ENCODE measurements at regions not wholly inside any gene's neighbourhood (a gene's known extent, or its start where the extent isn't known, plus 50 kb on each side); places are given as distances from the start of the nearest gene placed in this dataset.
A peak's percentile ranks its signal among the peaks of the same experiment; 100 is the strongest.

- H3K9me3 Mint-ChIP-seq, result no peaks in the 10 kb centered on the region
Measured at GRCh38 chr2:20557635-20558034, 93.3 kb downstream of the HS1BP3 start.

GRCh38 chr2:20558391-20559150 lies 92.3 kb downstream of the HS1BP3 start:
- Mint-ChIP-seq H3K27ac (no peak overlapping the region), H3K4me1 (peaks cover 6% of the 10 kb centered on the region), H3K27me3 (peaks cover 10% of the 10 kb centered on the region), H3K9me3 (no peaks in the 10 kb centered on the region), H3K36me3 (ENCODE audit: low read depth) (no peaks in the 10 kb centered on the region), H3K4me3 (no peak overlapping the region)
- no peak for ATAC-seq (replicated peaks)

More at GRCh38 chr2:20557635-20558034, 93.3 kb downstream of the HS1BP3 start:
- Mint-ChIP-seq H3K36me3 (ENCODE audit: low read depth) (no peaks in the 10 kb centered on the region), H3K4me3 (no peak overlapping the region), H3K27me3 (peaks cover 10% of the 10 kb centered on the region), H3K27ac (no peak overlapping the region), H3K4me1 (peaks cover 6% of the 10 kb centered on the region)
- ATAC-seq (replicated peaks), result no peak

GRCh38 chr2:20559277-20559676 lies 91.6 kb downstream of the HS1BP3 start:
- H3K4me3 Mint-ChIP-seq, result no peak overlapping the region

GRCh38 chr2:20560011-20560410 lies 90.9 kb downstream of the HS1BP3 start:
- ATAC-seq (replicated peaks), result no peak
- H3K36me3 Mint-ChIP-seq (ENCODE audit: low read depth), result no peaks in the 10 kb centered on the region
- H3K9me3 Mint-ChIP-seq, result no peaks in the 10 kb centered on the region
- no peak overlapping the region for H3K4me3 Mint-ChIP-seq
- no peak overlapping the region for H3K27ac Mint-ChIP-seq
- peaks cover 10% of the 10 kb centered on the region for H3K27me3 Mint-ChIP-seq
- H3K4me1 Mint-ChIP-seq, result peaks cover 6% of the 10 kb centered on the region

More at GRCh38 chr2:20559277-20559676, 91.6 kb downstream of the HS1BP3 start:
- H3K9me3 Mint-ChIP-seq, result no peaks in the 10 kb centered on the region
- peaks cover 6% of the 10 kb centered on the region for H3K4me1 Mint-ChIP-seq
- H3K36me3 Mint-ChIP-seq (ENCODE audit: low read depth), result no peaks in the 10 kb centered on the region
- H3K27me3 Mint-ChIP-seq, result peaks cover 10% of the 10 kb centered on the region
- ATAC-seq (replicated peaks), result no peak
- no peak overlapping the region for H3K27ac Mint-ChIP-seq

GRCh38 chr2:20560891-20561636 lies 89.8 kb downstream of the HS1BP3 start:
- Mint-ChIP-seq H3K4me1 (peaks cover 6% of the 10 kb centered on the region), H3K27me3 (peaks cover 10% of the 10 kb centered on the region), H3K9me3 (no peaks in the 10 kb centered on the region), H3K27ac (no peak overlapping the region), H3K36me3 (ENCODE audit: low read depth) (no peaks in the 10 kb centered on the region), H3K4me3 (no peak overlapping the region)
- ATAC-seq (replicated peaks), result no peak

- H3K27ac Mint-ChIP-seq, result no peak overlapping the region
- no peaks in the 10 kb centered on the region for H3K9me3 Mint-ChIP-seq
Measured at GRCh38 chr2:20561637-20562454, 89.1 kb downstream of the HS1BP3 start.

GRCh38 chr2:20562540-20563225 lies 88.2 kb downstream of the HS1BP3 start:
- Mint-ChIP-seq H3K27ac (no peak overlapping the region), H3K4me3 (no peak overlapping the region), H3K9me3 (no peaks in the 10 kb centered on the region), H3K27me3 (peaks cover 10% of the 10 kb centered on the region), H3K36me3 (ENCODE audit: low read depth) (no peaks in the 10 kb centered on the region), H3K4me1 (peaks cover 6% of the 10 kb centered on the region)
- no peak for ATAC-seq (replicated peaks)

More at GRCh38 chr2:20561637-20562454, 89.1 kb downstream of the HS1BP3 start:
- H3K27me3 Mint-ChIP-seq, result peaks cover 10% of the 10 kb centered on the region
- H3K4me3 Mint-ChIP-seq, result no peak overlapping the region
- H3K36me3 Mint-ChIP-seq (ENCODE audit: low read depth), result no peaks in the 10 kb centered on the region
- peaks cover 6% of the 10 kb centered on the region for H3K4me1 Mint-ChIP-seq
- ATAC-seq (replicated peaks), result no peak

GRCh38 chr2:20563251-20563650 lies 87.6 kb downstream of the HS1BP3 start:
- Mint-ChIP-seq H3K9me3 (no peaks in the 10 kb centered on the region), H3K4me1 (peaks cover 6% of the 10 kb centered on the region), H3K36me3 (ENCODE audit: low read depth) (no peaks in the 10 kb centered on the region), H3K27ac (no peak overlapping the region), H3K4me3 (no peak overlapping the region), H3K27me3 (peaks cover 10% of the 10 kb centered on the region)
- no peak for ATAC-seq (replicated peaks)

- peaks cover 10% of the 10 kb centered on the region for H3K27me3 Mint-ChIP-seq
- no peak overlapping the region for H3K4me3 Mint-ChIP-seq
- no peak overlapping the region for H3K27ac Mint-ChIP-seq
- ATAC-seq (replicated peaks), result peak; percentile 38
- no peaks in the 10 kb centered on the region for H3K36me3 Mint-ChIP-seq (ENCODE audit: low read depth)
- no peaks in the 10 kb centered on the region for H3K9me3 Mint-ChIP-seq
- H3K4me1 Mint-ChIP-seq, result peaks cover 6% of the 10 kb centered on the region
Measured at GRCh38 chr2:20563833-20564232, 87.1 kb downstream of the HS1BP3 start.

GRCh38 chr2:20565101-20565622 lies 85.7 kb downstream of the HS1BP3 start:
- Mint-ChIP-seq H3K4me1 (no peaks in the 10 kb centered on the region), H3K27me3 (peaks cover 4% of the 10 kb centered on the region), H3K36me3 (ENCODE audit: low read depth) (no peaks in the 10 kb centered on the region), H3K27ac (no peak overlapping the region), H3K4me3 (no peak overlapping the region), H3K9me3 (no peaks in the 10 kb centered on the region)
- ATAC-seq (replicated peaks), result no peak

GRCh38 chr2:20565623-20566236 lies 85.2 kb downstream of the HS1BP3 start:
- no peaks in the 10 kb centered on the region for H3K36me3 Mint-ChIP-seq (ENCODE audit: low read depth)
- no peaks in the 10 kb centered on the region for H3K4me1 Mint-ChIP-seq
- H3K27me3 Mint-ChIP-seq, result peaks cover 4% of the 10 kb centered on the region
- ATAC-seq (replicated peaks), result no peak
- H3K4me3 Mint-ChIP-seq, result no peak overlapping the region
- H3K27ac Mint-ChIP-seq, result no peak overlapping the region
- H3K9me3 Mint-ChIP-seq, result no peaks in the 10 kb centered on the region

- H3K27me3 Mint-ChIP-seq, result peaks cover 2% of the 10 kb centered on the region
- no peak for ATAC-seq (replicated peaks)
- no peak overlapping the region for H3K4me3 Mint-ChIP-seq
- H3K27ac Mint-ChIP-seq, result no peak overlapping the region
- no peaks in the 10 kb centered on the region for H3K4me1 Mint-ChIP-seq
- no peaks in the 10 kb centered on the region for H3K9me3 Mint-ChIP-seq
- H3K36me3 Mint-ChIP-seq (ENCODE audit: low read depth), result no peaks in the 10 kb centered on the region
Measured at GRCh38 chr2:20566331-20566730, 84.6 kb downstream of the HS1BP3 start.

GRCh38 chr2:20567159-20567925 lies 83.6 kb downstream of the HS1BP3 start:
- Mint-ChIP-seq H3K36me3 (ENCODE audit: low read depth) (no peaks in the 10 kb centered on the region), H3K4me1 (peaks cover 4% of the 10 kb centered on the region), H3K4me3 (no peak overlapping the region), H3K27ac (peak overlapping the region; percentile 82), H3K27me3 (no peaks in the 10 kb centered on the region), H3K9me3 (no peaks in the 10 kb centered on the region)
- no peak for ATAC-seq (replicated peaks)

All from activated T-helper 17 cell treated with anti-CD3 and anti-CD28 coated beads, Interleukin-2, amount 50 U/mL, for 72 hours (primary cell).